HEK293 (cell line): ENCODE measurements at regions not wholly inside any gene's neighbourhood (a gene's known extent, or its start where the extent isn't known, plus 50 kb on each side); places are given as distances from the start of the nearest gene placed in this dataset.

Source experiments
- CTCF ChIA-PET: fragments of 350-600 bp; formaldehyde crosslinking; extraction: SDS; loops from one replicate; lab custom pipeline; 2021; ENCODE audit warnings: antibody characterized with exemption; lab: Yijun Ruan, JAX
- POLR2A ChIA-PET: fragments of 300-600 bp; formaldehyde crosslinking; extraction: SDS; loops from one replicate; lab custom pipeline; 2020; ENCODE audit warnings: antibody characterized with exemption, inconsistent platforms; lab: Yijun Ruan, JAX
- H3K27ac ChIP-seq: fragments of 200-500 bp; sonication (Bioruptor generic); 2 replicates; pipeline ENCODE4 v1.5.1; 2014; ENCODE audit warnings: low read depth, low read length, control low read depth, inconsistent platforms; ENCODE audit errors: extremely low read depth
- H3K36me3 ChIP-seq, 2 experiments: fragments of 200-500 bp in 1 of 2; sonication (Bioruptor generic) in 1 of 2; 1 replicate in 1 of 2; 2 replicates in 1 of 2; pipeline ENCODE4 v1.5.1; 2014 to 2017; ENCODE audit warnings: inconsistent platforms in 2 of 2, low read length in 2 of 2; ENCODE audit not compliant: control insufficient read depth in 2 of 2, insufficient read depth in 1 of 2
- H3K4me1 ChIP-seq: fragments of 200-500 bp; sonication (Bioruptor generic); 2 replicates; pipeline ENCODE4 v1.5.1; 2014; ENCODE audit warnings: mild to moderate bottlenecking, low read length, inconsistent platforms; ENCODE audit not compliant: control insufficient read depth, insufficient read depth
- H3K4me3 ChIP-seq: 2 replicates; pipeline ENCODE4 v1.5.1; 2011; ENCODE audit warnings: low read depth, mild to moderate bottlenecking, control low read depth, low read length, moderate library complexity
- H3K9me3 ChIP-seq: fragments of 200-500 bp; sonication (Bioruptor generic); 2 replicates; pipeline ENCODE4 v1.5.1; 2014; ENCODE audit warnings: low read depth, low read length, inconsistent platforms; ENCODE audit not compliant: control insufficient read depth, insufficient read depth
- EGR2 ChIP-seq: fragments of 450-650 bp; formaldehyde crosslinking; IDR thresholded peaks from 2 replicates; pipeline ENCODE4 v1.5.1; 2016; ENCODE audit warnings: low read depth, missing biosample characterization, missing genetic modification characterization
- HIC1 ChIP-seq: fragments of 450-650 bp; formaldehyde crosslinking; IDR thresholded peaks from 2 replicates; pipeline ENCODE4 v1.5.1; 2016; ENCODE audit warnings: missing biosample characterization, missing genetic modification characterization
- IKZF3 ChIP-seq: fragments of 450-650 bp; IDR thresholded peaks from 2 replicates; pipeline ENCODE4 v1.5.0; 2018; ENCODE audit warnings: missing biosample characterization, mild to moderate bottlenecking, missing genetic modification characterization, moderate library complexity
- KLF17 ChIP-seq: fragments of 450-650 bp; formaldehyde crosslinking; IDR thresholded peaks from 2 replicates; pipeline ENCODE4 v1.5.1; 2016; ENCODE audit warnings: missing biosample characterization, missing genetic modification characterization
- KLF8 ChIP-seq: fragments of 450-650 bp; formaldehyde crosslinking; IDR thresholded peaks from 2 replicates; pipeline ENCODE4 v1.5.1; 2016; ENCODE audit warnings: missing biosample characterization, missing genetic modification characterization
- MEIS1 ChIP-seq: sonication (generic); formaldehyde crosslinking; IDR thresholded peaks from 2 replicates; pipeline ENCODE4 v1.8.1; 2022; ENCODE audit warnings: missing genetic modification reagents, mild to moderate bottlenecking, borderline replicate concordance
- TRIM28 ChIP-seq: IDR thresholded peaks from 2 replicates; pipeline ENCODE4 v1.6.1; 2011; ENCODE audit warnings: low read length, control low read depth, borderline replicate concordance
- ZBTB1 ChIP-seq: fragments of 450-650 bp; formaldehyde crosslinking; IDR thresholded peaks from 2 replicates; pipeline ENCODE4 v1.5.1; 2016; ENCODE audit warnings: missing biosample characterization, missing genetic modification characterization
- ZFP69B ChIP-seq: fragments of 450-650 bp; formaldehyde crosslinking; IDR thresholded peaks from 2 replicates; pipeline ENCODE4 v1.5.1; 2016; ENCODE audit warnings: missing biosample characterization, missing genetic modification characterization
- ZNF10 ChIP-seq: fragments of 450-650 bp; formaldehyde crosslinking; IDR thresholded peaks from 2 replicates; pipeline ENCODE4 v1.5.1; 2017; ENCODE audit warnings: missing biosample characterization, missing genetic modification characterization
- ZNF18 ChIP-seq: fragments of 450-650 bp; formaldehyde crosslinking; IDR thresholded peaks from 2 replicates; pipeline ENCODE4 v1.5.1; 2016; ENCODE audit warnings: missing biosample characterization, missing genetic modification characterization
- ZNF23 ChIP-seq: fragments of 450-650 bp; formaldehyde crosslinking; IDR thresholded peaks from 2 replicates; pipeline ENCODE4 v1.5.1; 2016; ENCODE audit warnings: missing biosample characterization, missing genetic modification characterization, borderline replicate concordance
- ZNF404 ChIP-seq: fragments of 450-650 bp; formaldehyde crosslinking; IDR thresholded peaks from 2 replicates; pipeline ENCODE4 v1.5.1; 2017; ENCODE audit warnings: missing biosample characterization, missing genetic modification characterization
- ZNF549 ChIP-seq: fragments of 450-650 bp; IDR thresholded peaks from 2 replicates; pipeline ENCODE4 v1.5.1; 2018; ENCODE audit warnings: missing biosample characterization, missing genetic modification characterization, mild to moderate bottlenecking, inconsistent platforms, moderate library complexity
- ZNF658 ChIP-seq: fragments of 450-650 bp; formaldehyde crosslinking; IDR thresholded peaks from 2 replicates; pipeline ENCODE4; 2016; ENCODE audit warnings: missing biosample characterization, missing genetic modification characterization
- ZNF785 ChIP-seq: fragments of 450-650 bp; formaldehyde crosslinking; IDR thresholded peaks from 2 replicates; pipeline ENCODE4 v1.5.1; 2016; ENCODE audit warnings: missing biosample characterization, missing genetic modification characterization
- ZXDB ChIP-seq: fragments of 450-650 bp; formaldehyde crosslinking; IDR thresholded peaks from 2 replicates; pipeline ENCODE4 v1.5.1; 2016; ENCODE audit warnings: missing biosample characterization, missing genetic modification characterization
- TF ChIP-seq, protein P1 (sequence below): fragments of 450-650 bp; formaldehyde crosslinking; IDR thresholded peaks from 2 replicates; pipeline ENCODE4 v1.5.1; 2016; ENCODE audit warnings: missing biosample characterization, missing genetic modification characterization
- TF ChIP-seq, protein P2 (sequence below): fragments of 450-650 bp; formaldehyde crosslinking; IDR thresholded peaks from 2 replicates; pipeline ENCODE4 v1.5.1; 2017; ENCODE audit warnings: missing biosample characterization, missing genetic modification characterization
- TF ChIP-seq, protein P3 (sequence below): fragments of 450-650 bp; formaldehyde crosslinking; IDR thresholded peaks from 2 replicates; pipeline ENCODE4 v1.5.1; 2017; ENCODE audit warnings: missing biosample characterization, missing genetic modification characterization
- TF ChIP-seq, protein P4 (sequence below): fragments of 450-650 bp; formaldehyde crosslinking; IDR thresholded peaks from 2 replicates; pipeline ENCODE4 v1.5.1; 2016; ENCODE audit warnings: missing biosample characterization, missing genetic modification characterization

DNA sequence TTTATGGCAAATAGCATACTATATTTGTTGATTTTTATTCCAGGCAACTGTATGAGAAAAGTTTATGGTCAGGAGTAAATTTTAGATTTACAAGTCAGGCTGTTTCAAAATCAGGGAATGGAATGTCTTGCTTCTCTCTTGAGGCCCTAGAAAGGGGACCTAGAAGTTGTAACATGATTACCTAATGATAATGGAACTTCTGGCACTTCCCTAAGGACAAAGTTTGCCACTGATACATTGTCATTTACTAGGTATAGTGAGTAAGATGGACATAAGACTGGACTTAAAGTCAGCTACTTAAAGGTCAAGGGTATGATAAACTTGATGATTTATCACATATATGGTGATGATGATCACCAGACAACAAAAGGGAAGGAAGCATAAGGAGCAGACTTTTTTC lies 103.3 kb upstream of the VRK2 start (continued):
- TF ChIP-seq, protein P1, sequence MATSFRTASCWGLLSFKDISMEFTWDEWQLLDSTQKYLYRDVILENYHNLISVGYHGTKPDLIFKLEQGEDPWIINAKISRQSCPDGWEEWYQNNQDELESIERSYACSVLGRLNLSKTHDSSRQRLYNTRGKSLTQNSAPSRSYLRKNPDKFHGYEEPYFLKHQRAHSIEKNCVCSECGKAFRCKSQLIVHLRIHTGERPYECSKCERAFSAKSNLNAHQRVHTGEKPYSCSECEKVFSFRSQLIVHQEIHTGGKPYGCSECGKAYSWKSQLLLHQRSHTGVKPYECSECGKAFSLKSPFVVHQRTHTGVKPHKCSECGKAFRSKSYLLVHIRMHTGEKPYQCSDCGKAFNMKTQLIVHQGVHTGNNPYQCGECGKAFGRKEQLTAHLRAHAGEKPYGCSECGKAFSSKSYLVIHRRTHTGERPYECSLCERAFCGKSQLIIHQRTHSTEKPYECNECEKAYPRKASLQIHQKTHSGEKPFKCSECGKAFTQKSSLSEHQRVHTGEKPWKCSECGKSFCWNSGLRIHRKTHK (tag by site-specific recombination), result no peak
- TF ChIP-seq ZXDB (tag by site-specific recombination), result no peak
- no peak for TF ChIP-seq ZNF549 (tag by site-specific recombination)
- TF ChIP-seq EGR2 (tag by site-specific recombination), result no peak
- no peak for TF ChIP-seq ZNF10 (tag by site-specific recombination)
- TF ChIP-seq ZBTB1 (tag by site-specific recombination), result no peak
- TF ChIP-seq, protein P2, sequence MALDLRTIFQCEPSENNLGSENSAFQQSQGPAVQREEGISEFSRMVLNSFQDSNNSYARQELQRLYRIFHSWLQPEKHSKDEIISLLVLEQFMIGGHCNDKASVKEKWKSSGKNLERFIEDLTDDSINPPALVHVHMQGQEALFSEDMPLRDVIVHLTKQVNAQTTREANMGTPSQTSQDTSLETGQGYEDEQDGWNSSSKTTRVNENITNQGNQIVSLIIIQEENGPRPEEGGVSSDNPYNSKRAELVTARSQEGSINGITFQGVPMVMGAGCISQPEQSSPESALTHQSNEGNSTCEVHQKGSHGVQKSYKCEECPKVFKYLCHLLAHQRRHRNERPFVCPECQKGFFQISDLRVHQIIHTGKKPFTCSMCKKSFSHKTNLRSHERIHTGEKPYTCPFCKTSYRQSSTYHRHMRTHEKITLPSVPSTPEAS, result no peak
- TF ChIP-seq, protein P3, sequence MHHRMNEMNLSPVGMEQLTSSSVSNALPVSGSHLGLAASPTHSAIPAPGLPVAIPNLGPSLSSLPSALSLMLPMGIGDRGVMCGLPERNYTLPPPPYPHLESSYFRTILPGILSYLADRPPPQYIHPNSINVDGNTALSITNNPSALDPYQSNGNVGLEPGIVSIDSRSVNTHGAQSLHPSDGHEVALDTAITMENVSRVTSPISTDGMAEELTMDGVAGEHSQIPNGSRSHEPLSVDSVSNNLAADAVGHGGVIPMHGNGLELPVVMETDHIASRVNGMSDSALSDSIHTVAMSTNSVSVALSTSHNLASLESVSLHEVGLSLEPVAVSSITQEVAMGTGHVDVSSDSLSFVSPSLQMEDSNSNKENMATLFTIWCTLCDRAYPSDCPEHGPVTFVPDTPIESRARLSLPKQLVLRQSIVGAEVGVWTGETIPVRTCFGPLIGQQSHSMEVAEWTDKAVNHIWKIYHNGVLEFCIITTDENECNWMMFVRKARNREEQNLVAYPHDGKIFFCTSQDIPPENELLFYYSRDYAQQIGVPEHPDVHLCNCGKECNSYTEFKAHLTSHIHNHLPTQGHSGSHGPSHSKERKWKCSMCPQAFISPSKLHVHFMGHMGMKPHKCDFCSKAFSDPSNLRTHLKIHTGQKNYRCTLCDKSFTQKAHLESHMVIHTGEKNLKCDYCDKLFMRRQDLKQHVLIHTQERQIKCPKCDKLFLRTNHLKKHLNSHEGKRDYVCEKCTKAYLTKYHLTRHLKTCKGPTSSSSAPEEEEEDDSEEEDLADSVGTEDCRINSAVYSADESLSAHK (tag by site-specific recombination), result no peak

GRCh38 chr2:57947398-57947797 lies 99.2 kb upstream of the VRK2 start:
- TF ChIP-seq ZNF18, result no peak
- no peak for TF ChIP-seq ZNF658 (tag by site-specific recombination)
- TF ChIP-seq, protein P4, sequence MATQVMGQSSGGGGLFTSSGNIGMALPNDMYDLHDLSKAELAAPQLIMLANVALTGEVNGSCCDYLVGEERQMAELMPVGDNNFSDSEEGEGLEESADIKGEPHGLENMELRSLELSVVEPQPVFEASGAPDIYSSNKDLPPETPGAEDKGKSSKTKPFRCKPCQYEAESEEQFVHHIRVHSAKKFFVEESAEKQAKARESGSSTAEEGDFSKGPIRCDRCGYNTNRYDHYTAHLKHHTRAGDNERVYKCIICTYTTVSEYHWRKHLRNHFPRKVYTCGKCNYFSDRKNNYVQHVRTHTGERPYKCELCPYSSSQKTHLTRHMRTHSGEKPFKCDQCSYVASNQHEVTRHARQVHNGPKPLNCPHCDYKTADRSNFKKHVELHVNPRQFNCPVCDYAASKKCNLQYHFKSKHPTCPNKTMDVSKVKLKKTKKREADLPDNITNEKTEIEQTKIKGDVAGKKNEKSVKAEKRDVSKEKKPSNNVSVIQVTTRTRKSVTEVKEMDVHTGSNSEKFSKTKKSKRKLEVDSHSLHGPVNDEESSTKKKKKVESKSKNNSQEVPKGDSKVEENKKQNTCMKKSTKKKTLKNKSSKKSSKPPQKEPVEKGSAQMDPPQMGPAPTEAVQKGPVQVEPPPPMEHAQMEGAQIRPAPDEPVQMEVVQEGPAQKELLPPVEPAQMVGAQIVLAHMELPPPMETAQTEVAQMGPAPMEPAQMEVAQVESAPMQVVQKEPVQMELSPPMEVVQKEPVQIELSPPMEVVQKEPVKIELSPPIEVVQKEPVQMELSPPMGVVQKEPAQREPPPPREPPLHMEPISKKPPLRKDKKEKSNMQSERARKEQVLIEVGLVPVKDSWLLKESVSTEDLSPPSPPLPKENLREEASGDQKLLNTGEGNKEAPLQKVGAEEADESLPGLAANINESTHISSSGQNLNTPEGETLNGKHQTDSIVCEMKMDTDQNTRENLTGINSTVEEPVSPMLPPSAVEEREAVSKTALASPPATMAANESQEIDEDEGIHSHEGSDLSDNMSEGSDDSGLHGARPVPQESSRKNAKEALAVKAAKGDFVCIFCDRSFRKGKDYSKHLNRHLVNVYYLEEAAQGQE (tag by site-specific recombination), result no peak
- TF ChIP-seq IKZF3, result no peak
- TF ChIP-seq ZNF785 (tag by site-specific recombination), result no peak
- TF ChIP-seq ZFP69B (tag by site-specific recombination), result no peak
- TF ChIP-seq HIC1, result no peak
- TF ChIP-seq ZNF404, result no peak
- TF ChIP-seq KLF8, result no peak
- no peak for TF ChIP-seq ZNF23 (tag by site-specific recombination)
- no peak for TF ChIP-seq MEIS1 (CRISPR knock-in tag)
- TF ChIP-seq KLF17, result no peak
- no peak for TF ChIP-seq TRIM28
- no peak overlapping the region for H3K4me3 ChIP-seq
- H3K36me3 ChIP-seq, result no peaks in the 10 kb centered on the region
- H3K4me1 ChIP-seq, result no peaks in the 10 kb centered on the region
- POLR2A ChIA-PET, result no interaction called here
- no peaks in the 10 kb centered on the region for H3K9me3 ChIP-seq
- no peak overlapping the region for H3K27ac ChIP-seq
- CTCF ChIA-PET, result no interaction called here
